Gastrocnemius medialis (tissue), 4 donors: ENCODE measurements at regions not wholly inside any gene's neighbourhood (a gene's known extent, or its start where the extent isn't known, plus 50 kb on each side); places are given as distances from the start of the nearest gene placed in this dataset.

Experiments
- CTCF ChIP-seq, 5 experiments: fragments of 450-650 bp in 3 of 5; fragments of 200-600 bp in 2 of 5; sonication (generic) in 2 of 5; IDR thresholded peaks in 4 of 5; conservative IDR thresholded peaks in 1 of 5; 1 replicate in 4 of 5; 2 replicates in 1 of 5; pipeline ENCODE4 v1.5.1; 2016 to 2019; ENCODE audit warnings: antibody characterized with exemption in 5 of 5, mild to moderate bottlenecking in 3 of 5, moderate library complexity in 3 of 5
- POLR2A ChIP-seq, 2 donors: fragments of 450-650 bp; IDR thresholded peaks; one replicate each; pipeline ENCODE4 v1.6.1; 2017; ENCODE audit warnings: antibody characterized with exemption in 2 of 2, mild to moderate bottlenecking in 2 of 2, moderate library complexity in 2 of 2

GRCh38 chr16:73125850-73126524 lies 78.1 kb upstream of the ZFHX3 start:
- TF ChIP-seq CTCF (IDR thresholded peaks at IDR 0.05 in 4 of 5, conservative IDR thresholded peaks at IDR 0.05 in 1 of 5), result no peak
- TF ChIP-seq POLR2A (IDR thresholded peaks at IDR 0.05), result no peak
